ENCODE measurements at regions not wholly inside any gene's neighbourhood (a gene's known extent, or its start where the extent isn't known, plus 50 kb on each side); places are given as distances from the start of the nearest gene placed in this dataset.

GRCh38 chr21:22536509-22536908 is 1538.3 kb downstream of the NCAM2 start:
- TF ChIP-seq RCOR1 (IDR thresholded peaks at IDR 0.05; ENCODE audit: low read depth, low read length) (no peak), MAFK (IDR thresholded peaks at IDR 0.05; ENCODE audit: partially characterized antibody) (peak; percentile 32), POLR2A (IDR thresholded peaks at IDR 0.05; ENCODE audit: low read length) (no peak), CBX8 (IDR thresholded peaks at IDR 0.05) (no peak), EP300 (IDR thresholded peaks at IDR 0.05) (no peak), CTCF (IDR thresholded peaks at IDR 0.05) (no peak), HOXA7 (CRISPR knock-in tag; IDR thresholded peaks at IDR 0.05) (no peak), REST (IDR thresholded peaks at IDR 0.05) (no peak), CHD2 (IDR thresholded peaks at IDR 0.05; ENCODE audit: low read length, partially characterized antibody) (no peak), HOXB5 (CRISPR knock-in tag; IDR thresholded peaks at IDR 0.05) (no peak), ZFP36 (IDR thresholded peaks at IDR 0.05; ENCODE audit: borderline replicate concordance, partially characterized antibody) (no peak), RNF2 (IDR thresholded peaks at IDR 0.05; ENCODE audit: borderline replicate concordance, low read depth) (no peak), PBX3 (IDR thresholded peaks at IDR 0.05) (no peak)
